HepG2 (cell line): ENCODE measurements at regions not wholly inside any gene's neighbourhood (a gene's known extent, or its start where the extent isn't known, plus 50 kb on each side); places are given as distances from the start of the nearest gene placed in this dataset.

Experiments
- ATF7 ChIP-seq, 2 experiments: fragments of 450-650 bp in 1 of 2; sonication (generic) in 1 of 2; formaldehyde crosslinking in 1 of 2; IDR thresholded peaks; 2 replicates each; pipeline versions ENCODE4 v1.4.0 to v1.6.1; 2016 to 2020; ENCODE audit warnings: antibody characterized with exemption in 1 of 2, mild to moderate bottlenecking in 1 of 2, missing genetic modification reagents in 1 of 2
- CBX1 ChIP-seq: IDR thresholded peaks from one replicate; pipeline ENCODE4 v1.6.1; 2016; ENCODE audit warnings: antibody characterized with exemption, low read depth
- EP300 ChIP-seq, 3 experiments: sonication (generic) in 1 of 3; formaldehyde crosslinking in 1 of 3; IDR thresholded peaks; 2 replicates each; pipeline versions ENCODE4 v1.5.1 to v1.6.1; 2011 to 2020; ENCODE audit warnings: low read depth in 2 of 3, low read length in 2 of 3, borderline replicate concordance in 1 of 3, improper control_type of control experiment in 1 of 3, mild to moderate bottlenecking in 1 of 3, missing genetic modification reagents in 1 of 3, moderate library complexity in 1 of 3
- FOSL2 ChIP-seq: sonication (generic); formaldehyde crosslinking; IDR thresholded peaks from 2 replicates; pipeline ENCODE4 v1.4.0; 2020; ENCODE audit warnings: missing genetic modification reagents
- GATA4 ChIP-seq: sonication (generic); IDR thresholded peaks from 2 replicates; pipeline ENCODE4 v1.6.1; 2016; ENCODE audit warnings: antibody characterized with exemption, low read depth, borderline replicate concordance
- GATAD2A ChIP-seq: IDR thresholded peaks from 2 replicates; pipeline ENCODE4 v1.6.1; 2016
- IRF2 ChIP-seq: IDR thresholded peaks from 2 replicates; pipeline ENCODE4 v1.6.1; 2018; ENCODE audit warnings: missing genetic modification reagents, missing compliant biosample characterization
- KDM5B ChIP-seq: sonication (generic); formaldehyde crosslinking; IDR thresholded peaks from 2 replicates; pipeline ENCODE4 v1.4.0; 2020; ENCODE audit warnings: missing genetic modification reagents, mild to moderate bottlenecking, borderline replicate concordance
- MAF1 ChIP-seq: sonication (generic); formaldehyde crosslinking; IDR thresholded peaks from 2 replicates; pipeline ENCODE4 v1.5.0; 2020; ENCODE audit warnings: missing genetic modification reagents, borderline replicate concordance
- MBD4 ChIP-seq: IDR thresholded peaks from 2 replicates; pipeline ENCODE4 v1.6.1; 2012; ENCODE audit warnings: low read length, inconsistent platforms, borderline replicate concordance
- NR2F6 ChIP-seq, 2 experiments: IDR thresholded peaks; 2 replicates each; pipeline ENCODE4 v1.6.1; 2016; ENCODE audit warnings: antibody characterized with exemption in 1 of 2, mild to moderate bottlenecking in 1 of 2
- RCOR2 ChIP-seq: IDR thresholded peaks from 2 replicates; pipeline ENCODE4 v1.6.1; 2016; ENCODE audit warnings: missing biosample characterization, missing genetic modification reagents
- RNF2 ChIP-seq: fragments of 450-650 bp; conservative IDR thresholded peaks from 2 replicates; pipeline ENCODE4 v1.6.1; 2016; ENCODE audit warnings: low read depth
- SNAPC2 ChIP-seq: sonication (generic); formaldehyde crosslinking; IDR thresholded peaks from 2 replicates; pipeline ENCODE4 v1.8.1; 2022; ENCODE audit warnings: mild to moderate bottlenecking, missing genetic modification reagents
- ZFAT ChIP-seq: sonication (generic); formaldehyde crosslinking; conservative IDR thresholded peaks from 2 replicates; pipeline ENCODE4 v1.8.1; 2023; ENCODE audit warnings: missing genetic modification reagents, inconsistent platforms
- ZNF331 ChIP-seq: sonication (generic); formaldehyde crosslinking; IDR thresholded peaks from 2 replicates; pipeline ENCODE4 v1.4.0; 2020; ENCODE audit warnings: missing genetic modification reagents
- ZNF383 ChIP-seq: sonication (generic); formaldehyde crosslinking; IDR thresholded peaks from 2 replicates; pipeline ENCODE4 v1.4.0; 2020; ENCODE audit warnings: missing genetic modification reagents, mild to moderate bottlenecking, borderline replicate concordance
- ZNF775 ChIP-seq: sonication (generic); formaldehyde crosslinking; IDR thresholded peaks from 2 replicates; pipeline ENCODE4 v1.4.0; 2020; ENCODE audit warnings: missing genetic modification reagents, mild to moderate bottlenecking, moderate library complexity, borderline replicate concordance
- ZNF879 ChIP-seq: sonication (generic); formaldehyde crosslinking; IDR thresholded peaks from 2 replicates; pipeline ENCODE4 v1.8.1; 2023; ENCODE audit warnings: missing genetic modification reagents
- ZSCAN20 ChIP-seq: sonication (generic); formaldehyde crosslinking; IDR thresholded peaks from 2 replicates; pipeline ENCODE4 v1.4.0; 2020; ENCODE audit warnings: missing genetic modification reagents, mild to moderate bottlenecking, borderline replicate concordance
- TF ChIP-seq, protein P1 (sequence below): sonication (generic); formaldehyde crosslinking; IDR thresholded peaks from 2 replicates; pipeline ENCODE4 v1.8.0; 2022; ENCODE audit warnings: mild to moderate bottlenecking, missing genetic modification reagents, borderline replicate concordance
- TF ChIP-seq, protein P2 (sequence below): IDR thresholded peaks from 2 replicates; pipeline ENCODE4 v1.6.1; 2016; ENCODE audit warnings: low read depth, borderline replicate concordance
- TF ChIP-seq, protein P3 (sequence below): sonication (generic); formaldehyde crosslinking; IDR thresholded peaks from 2 replicates; pipeline ENCODE4 v1.9.0; 2021; ENCODE audit warnings: missing genetic modification reagents, mild to moderate bottlenecking, borderline replicate concordance
- TF ChIP-seq, protein P4 (sequence below): sonication (generic); formaldehyde crosslinking; IDR thresholded peaks from 2 replicates; pipeline ENCODE4 v1.5.0; 2020; ENCODE audit warnings: mild to moderate bottlenecking, missing genetic modification reagents, borderline replicate concordance
- TF ChIP-seq, protein P5 (sequence below): sonication (generic); formaldehyde crosslinking; IDR thresholded peaks from 2 replicates; pipeline ENCODE4 v1.4.0; 2020; ENCODE audit warnings: missing genetic modification reagents, low read depth, mild to moderate bottlenecking, borderline replicate concordance

DNA sequence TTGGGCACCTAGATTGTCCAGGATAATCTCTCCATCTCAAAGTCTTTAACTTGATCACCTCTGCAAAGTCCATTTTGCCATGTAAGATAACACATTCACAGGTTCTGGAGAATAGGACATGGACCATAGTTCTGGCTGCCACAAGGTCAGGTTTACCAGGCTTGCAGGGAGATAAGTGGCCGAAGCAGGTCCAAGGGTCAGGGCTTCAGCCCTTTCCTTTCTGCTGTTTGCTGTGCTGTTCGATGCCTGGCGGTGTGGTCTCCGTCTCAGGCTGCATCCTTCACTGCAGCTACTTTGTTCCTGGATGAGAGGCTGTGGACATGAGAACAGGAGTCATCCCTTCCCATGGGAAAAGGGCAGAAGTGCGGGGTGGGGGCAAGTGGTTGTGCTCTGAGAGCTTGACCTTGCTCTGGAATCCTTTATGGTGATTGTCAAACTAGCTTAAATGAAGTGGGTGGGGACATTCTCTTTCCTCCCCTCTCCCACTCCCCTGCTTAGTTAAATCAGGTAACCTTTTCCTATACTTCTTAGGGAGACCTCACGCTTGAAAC lies 320.2 kb upstream of the C2CD4B start (continued):
- TF ChIP-seq, protein P1, sequence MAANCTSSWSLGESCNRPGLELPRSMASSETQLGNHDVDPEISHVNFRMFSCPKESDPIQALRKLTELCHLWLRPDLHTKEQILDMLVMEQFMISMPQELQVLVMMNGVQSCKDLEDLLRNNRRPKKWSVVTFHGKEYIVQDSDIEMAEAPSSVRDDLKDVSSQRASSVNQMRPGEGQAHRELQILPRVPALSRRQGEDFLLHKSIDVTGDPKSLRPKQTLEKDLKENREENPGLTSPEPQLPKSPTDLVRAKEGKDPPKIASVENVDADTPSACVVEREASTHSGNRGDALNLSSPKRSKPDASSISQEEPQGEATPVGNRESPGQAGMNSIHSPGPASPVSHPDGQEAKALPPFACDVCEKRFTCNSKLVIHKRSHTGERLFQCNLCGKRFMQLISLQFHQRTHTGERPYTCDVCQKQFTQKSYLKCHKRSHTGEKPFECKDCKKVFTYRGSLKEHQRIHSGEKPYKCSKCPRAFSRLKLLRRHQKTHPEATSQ (CRISPR knock-in tag), result no peak
- TF ChIP-seq GATAD2A (CRISPR knock-in tag), result peak; percentile 60
- no peak for TF ChIP-seq MAF1 (CRISPR knock-in tag)
- 0 out of 2 replicates have a peak, but pooled peaks have one; percentile 15 for TF ChIP-seq ZNF331
- no peak for TF ChIP-seq SNAPC2
- TF ChIP-seq IRF2 (CRISPR knock-in tag), result 0 out of 2 replicates have a peak, but pooled peaks have one; percentile 17
- TF ChIP-seq ZNF879 (CRISPR knock-in tag), result no peak
- no peak for TF ChIP-seq ZSCAN20 (CRISPR knock-in tag)
- TF ChIP-seq NR2F6 (IDR thresholded peaks at IDR 0.05), result peak; percentile 49; the same call in 1 of the 2 replicates
- TF ChIP-seq NR2F6 (CRISPR knock-in tag; IDR thresholded peaks at IDR 0.05), result peak; percentile 66
- no peak for TF ChIP-seq ZFAT
- TF ChIP-seq ATF7 (IDR thresholded peaks at IDR 0.05), result no peak
- no peak for TF ChIP-seq ATF7 (CRISPR knock-in tag; IDR thresholded peaks at IDR 0.05)
- TF ChIP-seq, protein P2, sequence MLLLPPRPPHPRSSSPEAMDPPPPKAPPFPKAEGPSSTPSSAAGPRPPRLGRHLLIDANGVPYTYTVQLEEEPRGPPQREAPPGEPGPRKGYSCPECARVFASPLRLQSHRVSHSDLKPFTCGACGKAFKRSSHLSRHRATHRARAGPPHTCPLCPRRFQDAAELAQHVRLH (CRISPR knock-in tag), result no peak
- TF ChIP-seq, protein P3, sequence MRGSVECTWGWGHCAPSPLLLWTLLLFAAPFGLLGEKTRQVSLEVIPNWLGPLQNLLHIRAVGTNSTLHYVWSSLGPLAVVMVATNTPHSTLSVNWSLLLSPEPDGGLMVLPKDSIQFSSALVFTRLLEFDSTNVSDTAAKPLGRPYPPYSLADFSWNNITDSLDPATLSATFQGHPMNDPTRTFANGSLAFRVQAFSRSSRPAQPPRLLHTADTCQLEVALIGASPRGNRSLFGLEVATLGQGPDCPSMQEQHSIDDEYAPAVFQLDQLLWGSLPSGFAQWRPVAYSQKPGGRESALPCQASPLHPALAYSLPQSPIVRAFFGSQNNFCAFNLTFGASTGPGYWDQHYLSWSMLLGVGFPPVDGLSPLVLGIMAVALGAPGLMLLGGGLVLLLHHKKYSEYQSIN (CRISPR knock-in tag), result no peak
- peak in 1 of 2 experiments; percentile 39; a peak in 1 of 4 replicates for TF ChIP-seq EP300 (IDR thresholded peaks at IDR 0.05; ENCODE audit: low read depth in 2 of 2, low read length in 2 of 2)
- TF ChIP-seq EP300 (CRISPR knock-in tag; IDR thresholded peaks at IDR 0.05; ENCODE audit: borderline replicate concordance), result no peak
- no peak for TF ChIP-seq ZNF383 (CRISPR knock-in tag)
- no peak for TF ChIP-seq KDM5B (CRISPR knock-in tag)
- TF ChIP-seq, protein P4, sequence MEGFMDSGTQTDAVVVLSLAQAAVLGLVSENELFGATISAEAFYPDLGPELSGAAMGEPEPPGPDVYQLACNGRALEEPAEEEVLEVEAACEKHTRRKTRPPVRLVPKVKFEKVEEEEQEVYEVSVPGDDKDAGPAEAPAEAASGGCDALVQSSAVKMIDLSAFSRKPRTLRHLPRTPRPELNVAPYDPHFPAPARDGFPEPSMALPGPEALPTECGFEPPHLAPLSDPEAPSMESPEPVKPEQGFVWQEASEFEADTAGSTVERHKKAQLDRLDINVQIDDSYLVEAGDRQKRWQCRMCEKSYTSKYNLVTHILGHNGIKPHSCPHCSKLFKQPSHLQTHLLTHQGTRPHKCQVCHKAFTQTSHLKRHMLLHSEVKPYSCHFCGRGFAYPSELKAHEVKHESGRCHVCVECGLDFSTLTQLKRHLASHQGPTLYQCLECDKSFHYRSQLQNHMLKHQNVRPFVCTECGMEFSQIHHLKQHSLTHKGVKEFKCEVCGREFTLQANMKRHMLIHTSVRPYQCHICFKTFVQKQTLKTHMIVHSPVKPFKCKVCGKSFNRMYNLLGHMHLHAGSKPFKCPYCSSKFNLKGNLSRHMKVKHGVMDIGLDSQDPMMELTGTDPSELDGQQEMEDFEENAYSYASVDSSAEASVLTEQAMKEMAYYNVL (CRISPR knock-in tag), result 0 out of 2 replicates have a peak, but pooled peaks have one; percentile 32
- no peak for TF ChIP-seq CBX1
- TF ChIP-seq RNF2, result no peak
- TF ChIP-seq MBD4, result no peak
- TF ChIP-seq, protein P5, sequence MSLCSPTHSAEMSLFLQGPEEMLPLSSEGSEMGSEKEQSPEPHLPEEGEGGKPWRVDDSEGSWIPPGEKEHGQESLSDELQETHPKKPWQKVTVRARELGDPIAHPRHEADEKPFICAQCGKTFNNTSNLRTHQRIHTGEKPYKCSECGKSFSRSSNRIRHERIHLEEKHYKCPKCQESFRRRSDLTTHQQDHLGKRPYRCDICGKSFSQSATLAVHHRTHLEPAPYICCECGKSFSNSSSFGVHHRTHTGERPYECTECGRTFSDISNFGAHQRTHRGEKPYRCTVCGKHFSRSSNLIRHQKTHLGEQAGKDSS (CRISPR knock-in tag), result no peak
- 0 out of 2 replicates have a peak, but pooled peaks have one; percentile 57 for TF ChIP-seq RCOR2 (CRISPR knock-in tag)
- TF ChIP-seq ZNF775 (CRISPR knock-in tag), result no peak
- TF ChIP-seq FOSL2 (CRISPR knock-in tag), result no peak
- TF ChIP-seq GATA4, result no peak
